Tibial artery (tissue), 4 donors: ENCODE measurements at regions not wholly inside any gene's neighbourhood (a gene's known extent, or its start where the extent isn't known, plus 50 kb on each side); places are given as distances from the start of the nearest gene placed in this dataset.
A peak's percentile ranks its signal among the peaks of the same experiment; 100 is the strongest.

Experiments used
- DNase-seq, 2 donors: peaks; one replicate each; pipeline ENCODE4 v3.0.0-alpha.2; 2019
- H3K27ac ChIP-seq, 2 donors: fragments of 200-600 bp; sonication (generic) in 1 of 2; 1 replicate in 1 of 2; 2 replicates in 1 of 2; pipeline ENCODE4 v1.5.1; 2018 to 2019; ENCODE audit warnings: mild to moderate bottlenecking in 1 of 2
- H3K27me3 ChIP-seq, 2 donors: fragments of 200-600 bp; sonication (generic) in 1 of 2; one replicate each; pipeline versions ENCODE4 v1.5.1 to v1.6.0; 2016 to 2019
- H3K36me3 ChIP-seq, 3 donors: fragments of 200-600 bp; sonication (generic) in 2 of 3; one replicate each; pipeline ENCODE4 v1.5.1; 2016 to 2019; ENCODE audit warnings: mild to moderate bottlenecking in 2 of 3
- H3K4me1 ChIP-seq, 4 donors: fragments of 200-600 bp; sonication (generic) in 2 of 4; 1 replicate in 3 of 4; 2 replicates in 1 of 4; pipeline ENCODE4 v1.5.1; 2016 to 2019
- H3K4me3 ChIP-seq, 2 donors: fragments of 200-600 bp; sonication (generic) in 1 of 2; 1 replicate in 1 of 2; 2 replicates in 1 of 2; pipeline ENCODE4 v1.5.1; 2018 to 2019; ENCODE audit warnings: mild to moderate bottlenecking in 2 of 2
- H3K9me3 ChIP-seq, 3 donors: fragments of 200-600 bp; sonication (generic) in 1 of 3; one replicate each; pipeline ENCODE4 v1.5.1; 2016 to 2019
- CTCF ChIP-seq, 2 experiments: fragments of 200-600 bp in 1 of 2; fragments of 450-650 bp in 1 of 2; IDR thresholded peaks; one replicate each; pipeline ENCODE4 v1.5.1; 2017 to 2019; ENCODE audit warnings: antibody characterized with exemption in 2 of 2, mild to moderate bottlenecking in 1 of 2, moderate library complexity in 1 of 2
- intact Hi-C: fragments of 100-400 bp; cut with DNase I; formaldehyde crosslinking; loops from one replicate; pipeline ENCODE4 v1.15.0; 2023; ENCODE audit warnings: low total_unique reads

- TF ChIP-seq CTCF (IDR thresholded peaks at IDR 0.05) = no peak
- Histone ChIP-seq H3K27ac (peak overlapping the region in 1 of 2 donors; percentile 16), H3K4me1 (peaks cover 0 to 61% (median 6%) of the 10 kb centered on the region in 4 donors), H3K27me3 (no peaks in the 10 kb centered on the region), H3K4me3 (no peak overlapping the region), H3K36me3 (no peaks in the 10 kb centered on the region), H3K9me3 (no peaks in the 10 kb centered on the region)
- DNase-seq = no peak
- intact Hi-C loops = no loop called here
Observed at GRCh38 chr12:70989232-70989631, 68.7 kb upstream of the PTPRR start.

GRCh38 chr12:70985850-70986249 is 65.3 kb upstream of the PTPRR start:
- no peaks in the 10 kb centered on the region for H3K27me3 ChIP-seq
- H3K9me3 ChIP-seq = no peaks in the 10 kb centered on the region
- DNase-seq = no peak
- H3K27ac ChIP-seq = no peak overlapping the region
- intact Hi-C loops = no loop called here
- H3K36me3 ChIP-seq = no peaks in the 10 kb centered on the region
- TF ChIP-seq CTCF (IDR thresholded peaks at IDR 0.05) = no peak
- H3K4me1 ChIP-seq = peaks cover 0 to 56% (median 3%) of the 10 kb centered on the region in 4 donors
- H3K4me3 ChIP-seq = no peak overlapping the region

GRCh38 chr12:70983692-70984091 is 63.2 kb upstream of the PTPRR start:
- DNase-seq = no peak
- no peak overlapping the region for H3K4me3 ChIP-seq
- TF ChIP-seq CTCF (IDR thresholded peaks at IDR 0.05) = no peak

GRCh38 chr12:70982991-70983390 is 62.5 kb upstream of the PTPRR start:
- TF ChIP-seq CTCF (IDR thresholded peaks at IDR 0.05) = no peak
- intact Hi-C loops = no loop called here
- no peak overlapping the region for H3K27ac ChIP-seq
- no peak overlapping the region for H3K4me3 ChIP-seq
- no peaks in the 10 kb centered on the region for H3K27me3 ChIP-seq
- no peaks in the 10 kb centered on the region for H3K36me3 ChIP-seq
- peaks cover 0 to 51% (median 0%) of the 10 kb centered on the region in 4 donors for H3K4me1 ChIP-seq
- no peak for DNase-seq
- H3K9me3 ChIP-seq = no peaks in the 10 kb centered on the region

More at GRCh38 chr12:70983692-70984091, 63.2 kb upstream of the PTPRR start:
- no peak overlapping the region for H3K27ac ChIP-seq
- no peaks in the 10 kb centered on the region for H3K9me3 ChIP-seq
- H3K36me3 ChIP-seq = no peaks in the 10 kb centered on the region
- intact Hi-C loops = no loop called here
- H3K4me1 ChIP-seq = peaks cover 0 to 51% (median 0%) of the 10 kb centered on the region in 4 donors
- H3K27me3 ChIP-seq = no peaks in the 10 kb centered on the region

GRCh38 chr12:70982286-70982685 is 61.7 kb upstream of the PTPRR start:
- Histone ChIP-seq H3K27me3 (no peaks in the 10 kb centered on the region), H3K36me3 (no peaks in the 10 kb centered on the region), H3K4me1 (peaks cover 0 to 52% (median 1%) of the 10 kb centered on the region in 4 donors), H3K9me3 (no peaks in the 10 kb centered on the region), H3K27ac (no peak overlapping the region), H3K4me3 (no peak overlapping the region)
- TF ChIP-seq CTCF (IDR thresholded peaks at IDR 0.05) = no peak
- intact Hi-C loops = no loop called here
- no peak for DNase-seq
